ENCODE measurements at regions not wholly inside any gene's neighbourhood (a gene's known extent, or its start where the extent isn't known, plus 50 kb on each side); places are given as distances from the start of the nearest gene placed in this dataset.

- TF ChIP-seq CTCF (conservative IDR thresholded peaks at IDR 0.05; ENCODE audit: low read length) (no peak), EZH2phosphoT487 (IDR thresholded peaks at IDR 0.05; ENCODE audit: borderline replicate concordance, low read depth, low read length) (no peak)
Measured at GRCh38 chr3:159082519-159082918, 280.7 kb downstream of the MFSD1 start.

Data from OCI-LY7 (cell line).